ENCODE measurements at regions not wholly inside any gene's neighbourhood (a gene's known extent, or its start where the extent isn't known, plus 50 kb on each side); places are given as distances from the start of the nearest gene placed in this dataset.
A peak's percentile ranks its signal among the peaks of the same experiment; 100 is the strongest.

DNA sequence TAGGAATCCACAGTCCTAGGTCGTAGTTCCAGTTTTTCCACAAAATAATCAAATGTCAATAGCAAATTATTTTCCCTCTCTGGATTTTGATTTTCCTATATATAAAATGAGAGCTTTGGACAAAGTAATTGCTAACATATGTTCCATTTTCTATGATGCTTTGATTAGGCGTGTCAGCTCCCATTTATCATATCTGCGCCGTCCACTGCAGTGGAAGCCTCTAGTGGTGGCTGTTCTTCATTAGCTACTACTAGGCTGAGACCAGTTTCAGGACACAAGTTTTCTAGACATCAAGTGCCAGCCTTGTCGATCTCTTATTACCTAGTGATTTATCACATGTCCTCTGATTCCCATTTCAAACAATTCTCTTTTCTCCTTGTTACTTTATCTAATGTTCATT lies 271.5 kb downstream of the TUSC7 start:
- ChIA-PET CTCF (no interaction called here), POLR2A (no interaction called here)
- Mint-ChIP-seq H3K9me3 (ENCODE audit: insufficient read depth) (peaks cover 4% of the 10 kb centered on the region), H3K4me1 (ENCODE audit: low read depth) (no peaks in the 10 kb centered on the region), H3K4me3 (no peak overlapping the region), H3K27me3 (ENCODE audit: low read depth) (no peaks in the 10 kb centered on the region), H3K36me3 (ENCODE audit: low read depth) (no peaks in the 10 kb centered on the region), H3K27ac (no peak overlapping the region)
- DNase-seq: no peak
- ATAC-seq: no peak

DNA sequence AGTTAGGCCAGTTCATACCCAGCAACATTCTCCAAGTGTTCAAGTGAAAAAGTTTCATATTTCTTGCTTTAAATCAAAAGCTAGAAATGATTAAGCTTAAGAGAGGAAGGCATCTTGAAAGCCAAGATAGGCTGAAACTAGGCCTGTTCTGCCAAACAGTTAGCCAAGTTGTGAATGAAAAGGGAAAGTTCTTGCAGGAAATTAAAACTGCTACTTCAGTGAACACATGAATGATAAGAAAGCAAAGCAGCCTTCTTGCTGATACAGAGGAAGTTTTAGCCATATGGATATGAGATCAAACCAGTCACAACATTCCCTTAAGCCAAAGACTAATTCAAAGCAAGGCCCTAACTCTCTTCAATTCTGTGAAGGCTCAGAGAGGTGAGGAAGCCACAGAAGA lies 274.7 kb downstream of the TUSC7 start:
- no peaks in the 10 kb centered on the region for H3K27me3 Mint-ChIP-seq (ENCODE audit: low read depth)

DNA sequence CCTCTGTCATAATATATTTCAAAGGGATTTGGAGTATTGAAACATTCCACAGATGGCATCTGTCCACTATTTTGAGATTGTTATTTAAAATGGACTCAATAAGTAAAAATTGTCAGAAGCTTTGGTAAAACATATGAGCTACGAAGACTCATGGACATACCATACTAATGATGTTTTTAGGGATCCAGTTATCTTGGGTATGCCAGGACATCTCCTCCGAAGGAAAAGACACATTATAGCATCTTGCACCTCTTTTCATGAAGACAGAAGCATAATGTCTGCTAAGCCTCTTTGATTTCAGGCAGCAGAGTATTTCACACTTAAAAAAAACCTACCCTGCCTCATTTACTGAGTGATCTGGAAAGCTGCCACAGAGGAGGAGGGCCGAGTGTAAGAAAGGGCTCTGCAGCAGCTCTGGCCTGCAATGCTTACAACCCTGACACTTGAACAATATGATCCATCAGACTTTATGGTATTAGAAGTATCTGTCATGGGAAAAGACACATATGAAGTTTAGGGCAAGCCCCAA lies 284.8 kb downstream of the TUSC7 start:
- H3K4me3 Mint-ChIP-seq: no peak overlapping the region
- ATAC-seq: no peak

More for the DNA sequence above, 274.7 kb downstream of the TUSC7 start:
- ATAC-seq (no peak), DNase-seq (no peak)
- Mint-ChIP-seq H3K4me3 (no peak overlapping the region), H3K9me3 (ENCODE audit: insufficient read depth) (peaks cover 4% of the 10 kb centered on the region), H3K36me3 (ENCODE audit: low read depth) (no peaks in the 10 kb centered on the region), H3K27ac (no peak overlapping the region), H3K4me1 (ENCODE audit: low read depth) (no peaks in the 10 kb centered on the region)
- ChIA-PET CTCF (no interaction called here), POLR2A (interaction anchor here (0.6 kb wide), 1 partner anchor 42 kb away, joined by 3 read pairs; no protein-coding TSS in a partner anchor)

DNA sequence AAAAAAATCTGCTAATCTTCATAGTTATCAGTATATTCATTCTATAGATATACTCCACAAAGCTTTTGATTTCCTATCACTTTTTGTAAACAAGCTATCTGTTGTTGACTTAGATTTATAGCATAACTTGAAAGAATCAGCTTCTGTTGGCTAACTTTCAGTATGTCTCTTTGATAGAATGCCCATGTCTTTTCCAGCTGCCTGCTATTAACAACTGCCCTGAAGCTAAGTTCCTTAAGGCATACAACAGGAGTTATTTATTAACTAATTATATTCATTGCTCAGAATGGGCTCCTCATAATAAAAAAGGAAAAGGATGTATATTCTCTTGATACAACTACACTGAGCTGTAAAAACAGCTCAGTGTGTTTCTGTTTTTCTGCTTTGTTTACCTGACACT lies 293.9 kb downstream of the TUSC7 start:
- no peaks in the 10 kb centered on the region for H3K9me3 Mint-ChIP-seq (ENCODE audit: insufficient read depth)
- H3K27me3 Mint-ChIP-seq (ENCODE audit: low read depth): no peaks in the 10 kb centered on the region
- DNase-seq: no peak
- no peak overlapping the region for H3K27ac Mint-ChIP-seq
- ChIA-PET CTCF (no interaction called here), POLR2A (no interaction called here)
- no peaks in the 10 kb centered on the region for H3K36me3 Mint-ChIP-seq (ENCODE audit: low read depth)
- H3K4me3 Mint-ChIP-seq: no peak overlapping the region
- H3K4me1 Mint-ChIP-seq (ENCODE audit: low read depth): no peaks in the 10 kb centered on the region
- ATAC-seq: no peak

More for the DNA sequence above, 284.8 kb downstream of the TUSC7 start:
- no peak for DNase-seq
- ChIA-PET CTCF (no interaction called here), POLR2A (no interaction called here)
- Mint-ChIP-seq H3K4me1 (ENCODE audit: low read depth) (no peaks in the 10 kb centered on the region), H3K9me3 (ENCODE audit: insufficient read depth) (no peaks in the 10 kb centered on the region), H3K27me3 (ENCODE audit: low read depth) (no peaks in the 10 kb centered on the region), H3K27ac (no peak overlapping the region), H3K36me3 (ENCODE audit: low read depth) (no peaks in the 10 kb centered on the region)

DNA sequence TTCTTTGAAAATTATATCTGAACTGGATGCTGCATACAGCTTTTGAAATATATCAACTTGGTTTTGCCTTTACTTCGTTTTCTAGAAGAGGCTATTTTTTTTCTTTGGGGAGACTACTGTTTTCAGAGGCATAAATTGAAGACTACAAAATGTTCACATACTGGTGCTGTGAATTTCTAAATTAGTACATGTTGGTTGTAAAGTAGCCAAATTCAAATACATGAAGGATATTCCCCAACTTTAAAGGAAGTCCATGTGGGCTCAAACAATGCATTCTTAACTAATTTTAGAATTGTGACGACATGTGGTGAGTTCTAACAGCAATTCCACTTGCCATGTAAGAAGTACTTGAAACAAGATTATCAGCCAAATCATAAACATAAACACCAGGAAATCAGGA lies 295.7 kb downstream of the TUSC7 start:
- ATAC-seq: no peak
- ChIA-PET CTCF (no interaction called here), POLR2A (no interaction called here)
- no peak overlapping the region for H3K27ac Mint-ChIP-seq
- no peaks in the 10 kb centered on the region for H3K4me1 Mint-ChIP-seq (ENCODE audit: low read depth)
- no peak for DNase-seq
- H3K27me3 Mint-ChIP-seq (ENCODE audit: low read depth): no peaks in the 10 kb centered on the region
- H3K4me3 Mint-ChIP-seq: no peak overlapping the region
- no peaks in the 10 kb centered on the region for H3K9me3 Mint-ChIP-seq (ENCODE audit: insufficient read depth)
- H3K36me3 Mint-ChIP-seq (ENCODE audit: low read depth): no peaks in the 10 kb centered on the region

DNA sequence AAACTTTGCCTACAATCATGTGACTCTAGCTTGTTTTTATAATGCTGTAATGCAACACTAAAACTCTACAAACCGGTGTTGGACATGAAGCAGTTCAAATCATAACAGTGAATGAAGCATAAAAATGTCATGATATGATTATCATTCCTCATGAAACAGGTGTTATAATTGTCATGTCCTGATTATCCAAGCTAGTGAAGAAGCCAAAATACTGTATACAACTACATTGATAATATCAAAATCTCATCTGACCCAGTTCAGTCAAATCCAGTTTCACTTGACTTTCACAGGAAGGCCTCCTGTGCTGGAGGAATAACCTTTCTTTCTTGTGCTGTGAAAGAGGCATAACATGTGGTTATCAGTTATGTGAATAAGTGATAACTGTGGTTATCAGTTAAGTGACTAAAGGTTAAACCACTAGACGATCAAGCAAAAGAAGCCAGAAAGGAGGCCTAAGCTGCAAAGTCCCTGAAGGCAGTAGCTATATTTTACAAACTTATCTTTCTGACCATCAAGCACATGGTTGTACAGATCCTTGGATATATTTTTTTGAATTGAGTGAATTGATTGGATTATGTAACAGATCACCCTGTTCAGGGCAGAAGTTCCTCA lies 296.4 kb downstream of the TUSC7 start:
- DNase-seq (no peak), ATAC-seq (no peak)
- H3K27me3 Mint-ChIP-seq (ENCODE audit: low read depth): no peaks in the 10 kb centered on the region
- CTCF ChIA-PET: no interaction called here
- H3K4me1 Mint-ChIP-seq (ENCODE audit: low read depth): no peaks in the 10 kb centered on the region
- no peak overlapping the region for H3K4me3 Mint-ChIP-seq
- no peak overlapping the region for H3K27ac Mint-ChIP-seq
- no peaks in the 10 kb centered on the region for H3K9me3 Mint-ChIP-seq (ENCODE audit: insufficient read depth)
- POLR2A ChIA-PET: no interaction called here
- no peaks in the 10 kb centered on the region for H3K36me3 Mint-ChIP-seq (ENCODE audit: low read depth)

DNA sequence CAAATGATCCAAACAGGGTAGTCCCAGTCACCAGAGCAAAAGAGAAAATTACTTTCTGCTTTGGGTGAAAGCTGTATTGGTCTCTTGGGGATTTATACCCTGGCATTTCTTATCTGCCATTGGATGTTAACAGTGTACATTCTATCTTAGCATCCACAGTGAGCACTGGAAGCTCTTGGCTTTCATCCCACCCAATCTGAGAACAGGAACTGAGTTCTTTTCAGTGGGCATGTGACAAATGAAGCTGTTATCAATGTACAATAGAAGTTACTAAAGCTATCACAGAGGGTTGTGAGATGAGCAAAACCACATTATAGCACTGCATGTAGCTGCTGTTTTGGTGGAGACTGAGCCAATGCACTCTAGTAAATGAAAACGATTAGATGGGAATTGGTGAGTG lies 300.7 kb downstream of the TUSC7 start:
- POLR2A ChIA-PET: no interaction called here
- no peak overlapping the region for H3K27ac Mint-ChIP-seq
- no peaks in the 10 kb centered on the region for H3K27me3 Mint-ChIP-seq (ENCODE audit: low read depth)
- H3K36me3 Mint-ChIP-seq (ENCODE audit: low read depth): no peaks in the 10 kb centered on the region
- H3K9me3 Mint-ChIP-seq (ENCODE audit: insufficient read depth): no peaks in the 10 kb centered on the region
- DNase-seq (no peak), ATAC-seq (no peak)
- CTCF ChIA-PET: no interaction called here
- H3K4me3 Mint-ChIP-seq: no peak overlapping the region
- no peaks in the 10 kb centered on the region for H3K4me1 Mint-ChIP-seq (ENCODE audit: low read depth)

DNA sequence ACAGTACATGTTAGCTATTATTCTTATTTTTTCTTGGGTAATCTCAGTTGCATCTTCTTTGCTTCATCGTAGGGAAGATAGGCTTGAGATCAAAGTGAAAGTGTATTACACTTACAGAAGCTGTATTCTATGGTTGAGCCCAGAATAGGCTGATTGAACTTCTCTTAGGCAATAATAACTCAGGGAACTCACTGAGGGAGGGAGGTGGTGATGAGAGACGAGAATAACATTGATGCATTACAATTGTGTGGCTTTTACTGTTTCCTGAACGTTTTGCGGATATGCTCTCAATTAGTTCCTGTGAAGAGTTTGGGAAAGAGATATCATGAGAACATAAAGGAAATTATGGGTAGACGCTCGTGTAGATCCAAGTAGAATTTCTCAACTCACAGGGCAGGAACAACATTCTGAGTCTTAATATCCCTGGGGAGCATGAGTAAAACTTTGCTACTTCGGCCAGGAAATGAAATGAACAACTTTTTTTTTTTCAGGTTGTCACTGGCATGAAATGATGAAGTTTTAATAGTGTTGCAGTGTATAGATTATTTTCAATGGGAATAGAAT lies 302.2 kb downstream of the TUSC7 start:
- Mint-ChIP-seq H3K36me3 (ENCODE audit: low read depth) (no peaks in the 10 kb centered on the region), H3K4me1 (ENCODE audit: low read depth) (no peaks in the 10 kb centered on the region), H3K27me3 (ENCODE audit: low read depth) (no peaks in the 10 kb centered on the region), H3K27ac (no peak overlapping the region), H3K4me3 (no peak overlapping the region), H3K9me3 (ENCODE audit: insufficient read depth) (no peaks in the 10 kb centered on the region)
- POLR2A ChIA-PET: no interaction called here
- ATAC-seq: no peak
- no peak for DNase-seq
- CTCF ChIA-PET: no interaction called here

DNA sequence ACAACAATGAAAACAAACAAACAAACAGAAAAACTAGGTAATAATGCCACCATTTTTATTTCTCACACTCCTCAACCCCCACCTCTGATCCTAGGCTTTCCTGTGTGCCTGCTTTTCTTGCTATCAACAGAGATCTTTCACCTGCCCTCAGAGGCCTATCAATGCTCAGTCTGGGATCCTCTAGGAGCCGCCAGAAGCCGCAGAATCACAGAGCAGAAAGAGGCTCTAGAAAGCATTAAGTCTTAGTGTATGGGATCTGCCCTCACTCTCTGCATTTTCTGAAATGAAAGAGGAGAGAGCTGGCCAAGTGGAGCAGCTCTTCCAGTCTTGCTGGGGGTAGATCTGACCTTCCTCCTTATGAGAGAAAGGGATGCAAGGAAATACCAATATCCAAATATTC lies 306.8 kb downstream of the TUSC7 start:
- Mint-ChIP-seq H3K36me3 (ENCODE audit: low read depth) (no peaks in the 10 kb centered on the region), H3K9me3 (ENCODE audit: insufficient read depth) (no peaks in the 10 kb centered on the region), H3K27me3 (ENCODE audit: low read depth) (no peaks in the 10 kb centered on the region), H3K4me3 (no peak overlapping the region), H3K27ac (no peak overlapping the region), H3K4me1 (ENCODE audit: low read depth) (no peaks in the 10 kb centered on the region)
- no peak for DNase-seq
- CTCF ChIA-PET: no interaction called here
- ATAC-seq: no peak
- POLR2A ChIA-PET: no interaction called here

DNA sequence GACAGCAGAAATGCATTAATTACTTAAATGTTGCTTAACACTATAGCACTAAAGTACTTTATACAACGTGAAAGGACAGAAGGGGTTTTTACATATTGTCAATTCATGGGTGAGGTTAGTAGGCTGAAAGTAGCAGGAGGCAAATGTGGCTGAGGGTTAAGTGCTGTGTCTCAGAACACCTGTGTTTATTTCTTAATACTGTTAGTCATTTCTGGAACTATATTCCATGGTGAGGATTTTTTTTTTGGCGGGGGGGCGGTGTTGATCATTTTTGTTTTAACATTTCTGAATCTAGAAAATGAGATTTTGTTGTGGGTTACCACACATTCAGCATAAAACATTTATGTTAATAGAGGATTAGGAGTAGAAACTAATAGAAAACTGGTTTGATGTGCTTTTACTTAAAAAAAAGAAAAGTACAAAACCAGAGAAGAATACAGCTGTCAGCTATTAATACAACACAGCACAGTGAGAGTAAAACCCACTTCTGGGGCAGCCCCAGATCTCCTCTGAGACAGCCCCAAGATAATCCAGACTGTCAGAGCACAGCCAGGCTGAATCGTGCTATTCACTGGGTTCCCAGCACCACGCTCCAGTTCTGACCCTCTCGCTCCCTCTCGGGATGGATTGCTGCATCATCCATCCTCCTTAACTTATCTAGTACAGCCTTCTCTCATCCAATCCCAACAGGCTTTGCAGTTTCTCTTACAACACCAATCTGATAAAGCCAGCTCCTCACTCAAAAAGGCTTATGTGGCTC lies 307.7 kb downstream of the TUSC7 start:
- no peaks in the 10 kb centered on the region for H3K9me3 Mint-ChIP-seq (ENCODE audit: insufficient read depth)
- ATAC-seq: no peak
- ChIA-PET POLR2A (no interaction called here), CTCF (no interaction called here)
- no peaks in the 10 kb centered on the region for H3K27me3 Mint-ChIP-seq (ENCODE audit: low read depth)
- no peaks in the 10 kb centered on the region for H3K36me3 Mint-ChIP-seq (ENCODE audit: low read depth)
- no peaks in the 10 kb centered on the region for H3K4me1 Mint-ChIP-seq (ENCODE audit: low read depth)
- no peak for DNase-seq
- H3K27ac Mint-ChIP-seq: no peak overlapping the region
- H3K4me3 Mint-ChIP-seq: no peak overlapping the region

DNA sequence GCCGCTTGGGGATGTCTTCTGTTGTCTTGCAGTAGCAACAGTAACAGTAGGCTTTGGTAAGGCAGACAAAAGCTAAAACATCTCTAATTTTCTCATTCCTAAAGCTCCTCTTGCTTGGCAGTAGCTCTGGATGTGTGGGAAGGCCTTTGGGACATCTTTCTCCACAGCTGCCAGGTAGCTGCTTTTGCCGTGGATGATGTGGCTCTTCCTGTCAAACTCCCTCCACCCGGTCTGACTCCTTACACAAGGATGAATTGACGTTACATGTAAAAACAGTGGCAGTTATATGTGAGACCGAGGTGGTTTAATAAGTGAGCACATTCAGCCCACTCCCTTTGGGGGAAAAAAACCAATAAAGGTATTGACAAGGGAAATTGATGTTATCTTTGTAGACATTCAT lies 309.1 kb downstream of the TUSC7 start:
- ChIA-PET CTCF (no interaction called here), POLR2A (no interaction called here)
- no peak overlapping the region for H3K27ac Mint-ChIP-seq
- no peak for ATAC-seq
- H3K4me3 Mint-ChIP-seq: no peak overlapping the region
- no peaks in the 10 kb centered on the region for H3K9me3 Mint-ChIP-seq (ENCODE audit: insufficient read depth)
- no peaks in the 10 kb centered on the region for H3K36me3 Mint-ChIP-seq (ENCODE audit: low read depth)
- no peaks in the 10 kb centered on the region for H3K4me1 Mint-ChIP-seq (ENCODE audit: low read depth)
- DNase-seq: no peak
- H3K27me3 Mint-ChIP-seq (ENCODE audit: low read depth): no peaks in the 10 kb centered on the region

DNA sequence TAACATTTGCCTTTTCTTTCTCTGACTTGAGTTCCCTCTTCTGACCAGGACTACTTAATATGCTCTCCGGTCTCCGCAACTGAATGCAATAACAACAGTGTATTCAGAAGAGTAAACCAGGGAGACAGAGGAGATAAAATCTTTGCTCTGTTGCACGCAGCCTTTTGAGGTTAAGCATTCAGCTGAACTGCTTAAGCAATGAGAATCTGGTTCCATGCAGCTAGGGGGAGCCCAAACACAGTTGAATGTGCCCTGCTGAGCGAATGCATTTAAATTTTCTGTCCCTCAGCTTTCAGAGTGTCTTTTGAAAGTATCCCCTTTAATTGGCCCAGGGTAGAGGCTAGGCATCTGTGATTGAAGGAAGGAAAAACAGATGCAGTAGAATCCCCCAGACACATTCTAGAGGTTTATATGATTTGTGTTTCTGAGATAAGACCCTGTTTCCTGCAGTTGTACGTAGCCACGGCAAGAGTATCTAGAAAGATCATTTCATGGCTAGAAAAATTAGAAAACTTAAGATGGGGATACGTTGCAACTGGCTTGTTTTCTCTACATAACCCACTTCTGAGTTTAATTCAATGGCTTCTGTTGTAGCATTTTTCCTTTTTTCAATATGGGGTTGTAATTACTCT lies 309.6 kb downstream of the TUSC7 start:
- ChIA-PET POLR2A (no interaction called here), CTCF (no interaction called here)

More for the DNA sequence above, 309.6 kb downstream of the TUSC7 start:
- Mint-ChIP-seq H3K27me3 (ENCODE audit: low read depth) (no peaks in the 10 kb centered on the region), H3K36me3 (ENCODE audit: low read depth) (no peaks in the 10 kb centered on the region), H3K4me1 (ENCODE audit: low read depth) (no peaks in the 10 kb centered on the region), H3K27ac (no peak overlapping the region), H3K4me3 (no peak overlapping the region), H3K9me3 (ENCODE audit: insufficient read depth) (no peaks in the 10 kb centered on the region)
- DNase-seq: peak; percentile 46
- ATAC-seq: peak; percentile 36

All from activated CD8-positive, alpha-beta T cell treated with anti-CD3 and anti-CD28 coated beads, Interleukin-2, amount 10 ng/mL, durations not matched to agents 7 days and 5 days (primary cell).